ENCODE measurements at regions not wholly inside any gene's neighbourhood (a gene's known extent, or its start where the extent isn't known, plus 50 kb on each side); places are given as distances from the start of the nearest gene placed in this dataset.
"Not testable (repeated sequence)": the region's sequence is repeated elsewhere in the genome, so short reads cannot be mapped to it uniquely, and the experiment has no call there.

- DNase-seq (ENCODE audit: low spot score): no peak
- no peak for TF ChIP-seq CTCF (IDR thresholded peaks at IDR 0.05; ENCODE audit: extremely low read depth, insufficient read depth, missing control alignments)
- in situ Hi-C loops (cut with MboI; ENCODE audit: low pct_unique_long_range_greater_than_20kb, low sequenced_read_pairs, unreplicated experiment): no loop called here
Observed at GRCh38 chr18:71326826-71327225, 1038.0 kb downstream of the SOCS6 start.

- in situ Hi-C loops (cut with MboI; ENCODE audit: low pct_unique_long_range_greater_than_20kb, low sequenced_read_pairs, unreplicated experiment): no loop called here
- TF ChIP-seq CTCF (IDR thresholded peaks at IDR 0.05; ENCODE audit: extremely low read depth, insufficient read depth, missing control alignments): no peak
Observed at GRCh38 chr18:71324356-71324755, 1035.5 kb downstream of the SOCS6 start.

GRCh38 chr18:71322201-71322600 is 1033.4 kb downstream of the SOCS6 start:
- in situ Hi-C loops (cut with MboI; ENCODE audit: low pct_unique_long_range_greater_than_20kb, low sequenced_read_pairs, unreplicated experiment): no loop called here
- TF ChIP-seq CTCF (IDR thresholded peaks at IDR 0.05; ENCODE audit: extremely low read depth, insufficient read depth, missing control alignments): no peak
- DNase-seq (ENCODE audit: low spot score): no peak

More at GRCh38 chr18:71324356-71324755, 1035.5 kb downstream of the SOCS6 start:
- DNase-seq (ENCODE audit: low spot score): no peak

- no peak for DNase-seq (ENCODE audit: low spot score)
- no peak for TF ChIP-seq CTCF (IDR thresholded peaks at IDR 0.05; ENCODE audit: extremely low read depth, insufficient read depth, missing control alignments)
- in situ Hi-C loops (cut with MboI; ENCODE audit: low pct_unique_long_range_greater_than_20kb, low sequenced_read_pairs, unreplicated experiment): no loop called here
Observed at GRCh38 chr18:71321319-71321718, 1032.5 kb downstream of the SOCS6 start.

- no peak for TF ChIP-seq CTCF (IDR thresholded peaks at IDR 0.05; ENCODE audit: extremely low read depth, insufficient read depth, missing control alignments)
- in situ Hi-C loops (cut with MboI; ENCODE audit: low pct_unique_long_range_greater_than_20kb, low sequenced_read_pairs, unreplicated experiment): no loop called here
- DNase-seq (ENCODE audit: low spot score): no peak
Observed at GRCh38 chr18:71304856-71305255, 1016.0 kb downstream of the SOCS6 start.

- DNase-seq (ENCODE audit: low spot score); in situ Hi-C loops (cut with MboI; ENCODE audit: low pct_unique_long_range_greater_than_20kb, low sequenced_read_pairs, unreplicated experiment): not testable (repeated sequence)
Observed at GRCh38 chr18:71303743-71304142, 1014.9 kb downstream of the SOCS6 start.

- DNase-seq (ENCODE audit: low spot score): no peak
- in situ Hi-C loops (cut with MboI; ENCODE audit: low pct_unique_long_range_greater_than_20kb, low sequenced_read_pairs, unreplicated experiment): no loop called here
- TF ChIP-seq CTCF (IDR thresholded peaks at IDR 0.05; ENCODE audit: extremely low read depth, insufficient read depth, missing control alignments): no peak
Observed at GRCh38 chr18:71301596-71301995, 1012.8 kb downstream of the SOCS6 start.

- in situ Hi-C loops (cut with MboI; ENCODE audit: low pct_unique_long_range_greater_than_20kb, low sequenced_read_pairs, unreplicated experiment); DNase-seq (ENCODE audit: low spot score): not testable (repeated sequence)
Observed at GRCh38 chr18:71294201-71294600, 1005.4 kb downstream of the SOCS6 start.
